Heart right ventricle (tissue), 16 donors: ENCODE measurements at regions not wholly inside any gene's neighbourhood (a gene's known extent, or its start where the extent isn't known, plus 50 kb on each side); places are given as distances from the start of the nearest gene placed in this dataset.
A peak's percentile ranks its signal among the peaks of the same experiment; 100 is the strongest.

Experiments used
- ATAC-seq, 8 donors: fragments of 200-7000 bp; cut with Tn5 transposase; one replicate each; pipeline ENCODE4 v1.9.1; 2020; ENCODE audit warnings: mild to moderate bottlenecking in 8 of 8, moderate library complexity in 8 of 8, moderate number of reproducible peaks in 1 of 8
- DNase-seq, 2 donors: peaks; one replicate each; pipeline ENCODE4 v3.0.0-alpha.2; 2020
- H3K27ac ChIP-seq, 10 donors: fragments of 200-600 bp; sonication (generic) in 2 of 10; one replicate each; pipeline versions ENCODE4 v1.5.0 to v1.8.0; 2020 to 2022; ENCODE audit warnings: mild to moderate bottlenecking in 3 of 10
- H3K27me3 ChIP-seq, 7 donors: fragments of 200-600 bp; one replicate each; pipeline ENCODE4 v1.8.0; 2021 to 2022; ENCODE audit warnings: mild to moderate bottlenecking in 2 of 7
- H3K36me3 ChIP-seq, 9 donors: fragments of 200-600 bp; sonication (generic) in 1 of 9; one replicate each; pipeline versions ENCODE4 v1.5.0 to v1.8.0; 2020 to 2022; ENCODE audit warnings: mild to moderate bottlenecking in 2 of 9
- H3K4me1 ChIP-seq, 9 donors: fragments of 200-600 bp; sonication (generic) in 1 of 9; one replicate each; pipeline versions ENCODE4 v1.5.0 to v1.8.0; 2020 to 2022; ENCODE audit warnings: mild to moderate bottlenecking in 4 of 9
- H3K4me3 ChIP-seq, 10 donors: fragments of 200-600 bp; sonication (generic) in 2 of 10; one replicate each; pipeline versions ENCODE4 v1.5.0 to v1.8.0; 2020 to 2022; ENCODE audit warnings: mild to moderate bottlenecking in 7 of 10, moderate library complexity in 2 of 10
- H3K9me3 ChIP-seq, 11 donors: fragments of 200-600 bp in 10 of 11; sonication (generic) in 2 of 11; one replicate each; pipeline versions ENCODE4 v1.5.0 to v1.8.0; 2013 to 2022; ENCODE audit warnings: mild to moderate bottlenecking in 2 of 11, control low read depth in 1 of 11, moderate library complexity in 1 of 11
- WGBS, 2 donors: extraction: QIAGEN DNeasy Blood & Tissue Kit; methylation state at CpG; one replicate each; pipeline ENCODE4 v1.1.7; 2013; ENCODE audit warnings: inconsistent platforms in 1 of 2; 5-methylcytosine and 5-hydroxymethylcytosine counted together
- intact Hi-C, 10 donors: fragments of 100-400 bp; cut with DNase I; formaldehyde crosslinking; loops; one replicate each; pipeline versions ENCODE4 v1.11.1 to v1.14.2; 2022
- TF ChIP-seq, protein P1 (sequence below), 9 donors: fragments of 200-600 bp; sonication (generic) in 2 of 9; IDR thresholded peaks; one replicate each; pipeline versions ENCODE4 v1.5.0 to v1.8.0; 2021 to 2022; ENCODE audit warnings: antibody characterized with exemption in 9 of 9, mild to moderate bottlenecking in 5 of 9, moderate library complexity in 1 of 9
- donor health status: Arrhythmogenic right ventricular cardiomyopathy.
- donor health status: ischemic (EF 13 %, LVEDD 7.1; RV severe dilation, severe dysfunction).
- donor health status: healthy with polysubstance abuse.
- donor health status: DM: no; HTN: yes; CAD: no.
- donor health status: DM: no; HTN: no; CAD: no.
- donor health status: ischemic (EF 25% LVEDD 6.9; RV normal size, moderate dysfunction).
- donor health status: ischemic (EF 25% LVEDD 5.7; RV mildly dilated, moderate dysfunction).
- donor health status: healthy.
- donor health status: DM: yes; HTN: yes; CAD: no.
- donor health status: Ischemic cardiomyopathy.
- donor health status: ischemic (EF 35%, LVEDD 5.7; RV mildly dilated, moderate dysfunction).
- donor health status: nonischemic (EF 11% LVEDD 7.7; RV severe dilation, severe dysfunction).
- donor health status: DM: yes; HTN: yes; CAD: no.
- donor health status: PGD.
- donor health status: ischemic (EF 29% LVEDD 5.4; RV normal size, mild dysfunction).
- donor health status: nonischemic (EF 23%, LVEDD 6.1; RV moderate dilation, normal function).

DNA sequence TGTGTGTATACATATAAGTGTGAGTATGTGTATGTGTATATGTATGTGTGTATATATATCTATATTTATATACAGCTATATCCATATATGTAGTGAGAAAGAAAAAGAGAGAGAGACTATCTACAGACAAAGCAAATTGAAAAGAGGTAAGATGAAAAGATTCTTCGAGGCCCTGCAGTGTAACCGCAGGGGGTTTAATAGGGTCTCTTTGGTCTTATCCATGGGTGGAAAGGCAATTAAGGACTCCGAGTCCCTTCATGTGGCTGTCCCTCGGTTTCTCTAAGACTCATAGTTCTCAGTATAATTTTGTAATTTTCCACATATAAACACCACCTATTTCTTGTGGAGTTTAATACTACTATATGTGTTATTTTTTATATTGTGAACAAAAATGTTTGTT, 50.6 kb upstream of the JAZF1 start:
- H3K36me3 ChIP-seq: no peaks in the 10 kb centered on the region
- peaks cover 0 to 3% (median 0%) of the 10 kb centered on the region in 7 donors for H3K27me3 ChIP-seq
- H3K27ac ChIP-seq: no peak overlapping the region
- no peak overlapping the region for H3K4me3 ChIP-seq
- no peaks in the 10 kb centered on the region for H3K9me3 ChIP-seq
- TF ChIP-seq, protein P1, sequence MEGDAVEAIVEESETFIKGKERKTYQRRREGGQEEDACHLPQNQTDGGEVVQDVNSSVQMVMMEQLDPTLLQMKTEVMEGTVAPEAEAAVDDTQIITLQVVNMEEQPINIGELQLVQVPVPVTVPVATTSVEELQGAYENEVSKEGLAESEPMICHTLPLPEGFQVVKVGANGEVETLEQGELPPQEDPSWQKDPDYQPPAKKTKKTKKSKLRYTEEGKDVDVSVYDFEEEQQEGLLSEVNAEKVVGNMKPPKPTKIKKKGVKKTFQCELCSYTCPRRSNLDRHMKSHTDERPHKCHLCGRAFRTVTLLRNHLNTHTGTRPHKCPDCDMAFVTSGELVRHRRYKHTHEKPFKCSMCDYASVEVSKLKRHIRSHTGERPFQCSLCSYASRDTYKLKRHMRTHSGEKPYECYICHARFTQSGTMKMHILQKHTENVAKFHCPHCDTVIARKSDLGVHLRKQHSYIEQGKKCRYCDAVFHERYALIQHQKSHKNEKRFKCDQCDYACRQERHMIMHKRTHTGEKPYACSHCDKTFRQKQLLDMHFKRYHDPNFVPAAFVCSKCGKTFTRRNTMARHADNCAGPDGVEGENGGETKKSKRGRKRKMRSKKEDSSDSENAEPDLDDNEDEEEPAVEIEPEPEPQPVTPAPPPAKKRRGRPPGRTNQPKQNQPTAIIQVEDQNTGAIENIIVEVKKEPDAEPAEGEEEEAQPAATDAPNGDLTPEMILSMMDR (IDR thresholded peaks at IDR 0.05): no peak
- WGBS, 2 donors: 88 to 92% methylated on average over 4 of the region's 4 CpGs
- no peaks in the 10 kb centered on the region for H3K4me1 ChIP-seq
- no peak for ATAC-seq
- intact Hi-C loops: no loop called here
- no peak for DNase-seq

DNA sequence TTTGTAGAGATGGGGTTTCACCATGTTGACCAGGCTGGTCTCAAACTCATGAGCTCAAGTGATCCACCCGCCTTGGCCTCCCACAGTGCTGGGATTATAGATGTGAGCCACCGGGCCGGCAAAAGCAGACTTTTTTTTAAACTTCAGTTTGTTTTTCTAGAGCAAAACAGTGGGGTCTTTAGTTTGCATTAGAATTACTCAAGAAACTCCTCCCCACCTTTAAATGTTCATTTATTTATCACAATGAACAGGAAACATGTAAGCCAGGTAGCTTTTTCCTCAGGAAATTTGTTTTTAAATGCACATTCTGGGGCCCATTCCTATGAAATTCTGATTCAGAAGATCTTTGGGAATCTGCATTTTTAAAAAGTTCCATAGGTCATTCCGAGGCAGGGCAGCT, 56.0 kb upstream of the JAZF1 start:
- Histone ChIP-seq H3K36me3 (no peaks in the 10 kb centered on the region), H3K4me1 (peaks cover 0 to 25% (median 0%) of the 10 kb centered on the region in 9 donors), H3K4me3 (no peak overlapping the region), H3K27me3 (no peaks in the 10 kb centered on the region), H3K27ac (peak overlapping the region in 4 of 10 donors; percentile 33 to 54 (median 40)), H3K9me3 (no peaks in the 10 kb centered on the region)
- 82% methylated on average over 4 of the region's 4 CpGs for WGBS, 2 donors
- ATAC-seq (no peak), DNase-seq (no peak)
- TF ChIP-seq, protein P1 (IDR thresholded peaks at IDR 0.05): no peak
- intact Hi-C loops: no loop called here

DNA sequence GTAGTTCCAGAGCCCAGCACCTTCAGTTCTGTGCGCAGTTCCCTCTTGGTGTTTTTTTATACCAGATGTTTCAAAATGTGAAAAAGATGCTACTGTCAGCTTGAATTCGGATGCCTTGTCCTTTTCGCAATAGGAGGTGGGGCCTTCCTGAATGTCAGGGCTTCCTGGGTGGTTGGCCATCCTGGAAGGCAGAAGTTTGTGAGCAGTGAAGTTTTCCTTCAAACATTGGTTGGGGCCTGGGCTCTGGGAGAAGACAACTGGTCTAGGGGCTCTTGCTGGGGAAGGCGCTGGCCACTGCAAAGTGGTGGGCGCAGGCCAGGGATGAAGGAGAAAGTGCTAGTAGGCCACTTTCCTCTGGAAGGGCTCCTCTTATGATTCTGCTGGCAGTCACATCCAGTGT, 56.8 kb upstream of the JAZF1 start:
- H3K9me3 ChIP-seq: no peaks in the 10 kb centered on the region

DNA sequence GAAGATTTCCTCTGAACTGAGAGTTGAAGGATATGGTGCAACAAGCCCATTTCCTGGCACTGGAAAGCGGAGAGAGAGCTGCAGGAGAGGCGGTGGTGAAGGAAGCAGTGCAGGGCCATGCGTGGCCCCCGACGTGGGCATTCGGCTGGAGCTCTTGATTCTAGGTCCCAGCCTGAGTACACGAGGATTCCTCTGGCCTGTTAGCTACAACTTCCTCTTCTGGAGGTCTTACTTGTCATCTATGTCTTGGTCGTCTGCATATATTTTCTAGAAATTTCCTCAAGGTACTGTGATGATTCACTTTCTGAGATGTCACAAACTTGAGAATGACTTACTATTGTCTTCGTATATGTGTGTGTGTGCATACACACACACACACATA, 59.2 kb upstream of the JAZF1 start:
- Histone ChIP-seq H3K4me3 (no peak overlapping the region), H3K9me3 (no peaks in the 10 kb centered on the region), H3K27ac (no peak overlapping the region), H3K36me3 (no peaks in the 10 kb centered on the region), H3K27me3 (no peaks in the 10 kb centered on the region), H3K4me1 (peaks cover 0 to 26% (median 0%) of the 10 kb centered on the region in 9 donors)
- ATAC-seq (no peak), DNase-seq (no peak)
- TF ChIP-seq, protein P1 (IDR thresholded peaks at IDR 0.05): no peak
- intact Hi-C loops: no loop called here
- WGBS, 2 donors: 78 to 82% methylated on average over 9 of the region's 9 CpGs

More for the DNA sequence above, 56.8 kb upstream of the JAZF1 start:
- no peaks in the 10 kb centered on the region for H3K36me3 ChIP-seq
- no peaks in the 10 kb centered on the region for H3K27me3 ChIP-seq
- DNase-seq (no peak), ATAC-seq (no peak)
- no peak overlapping the region for H3K4me3 ChIP-seq
- WGBS, 2 donors: 71 to 74% methylated on average over 5 of the region's 5 CpGs
- peaks cover 0 to 25% (median 0%) of the 10 kb centered on the region in 9 donors for H3K4me1 ChIP-seq
- TF ChIP-seq, protein P1 (IDR thresholded peaks at IDR 0.05): no peak
- H3K27ac ChIP-seq: peak overlapping the region in 6 of 10 donors; percentile 18 to 54 (median 34)
- intact Hi-C loops: no loop called here
